ENCODE measurements at regions not wholly inside any gene's neighbourhood (a gene's known extent, or its start where the extent isn't known, plus 50 kb on each side); places are given as distances from the start of the nearest gene placed in this dataset.

DNA sequence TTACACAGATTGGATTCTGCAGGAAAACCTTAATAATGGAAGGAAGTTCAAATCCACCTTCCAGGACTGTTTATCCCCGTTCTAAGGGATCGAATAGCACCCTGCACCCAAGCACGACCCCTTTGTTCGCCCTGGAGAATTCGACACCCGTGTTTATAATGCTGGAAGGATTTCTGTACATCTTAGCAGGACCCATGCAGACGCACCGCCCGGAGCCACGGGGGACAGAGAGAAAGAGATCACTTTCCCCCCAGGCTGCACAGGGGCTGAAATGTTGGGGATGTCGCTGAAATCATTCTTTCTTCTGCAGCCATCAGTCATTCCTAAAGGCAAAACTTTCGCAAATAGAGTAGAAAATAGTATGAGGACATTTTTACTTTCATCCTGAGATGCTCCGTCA, 238.7 kb upstream of the SALL3 start:
- no peak for DNase-seq (ENCODE audit: low read depth)

DNA sequence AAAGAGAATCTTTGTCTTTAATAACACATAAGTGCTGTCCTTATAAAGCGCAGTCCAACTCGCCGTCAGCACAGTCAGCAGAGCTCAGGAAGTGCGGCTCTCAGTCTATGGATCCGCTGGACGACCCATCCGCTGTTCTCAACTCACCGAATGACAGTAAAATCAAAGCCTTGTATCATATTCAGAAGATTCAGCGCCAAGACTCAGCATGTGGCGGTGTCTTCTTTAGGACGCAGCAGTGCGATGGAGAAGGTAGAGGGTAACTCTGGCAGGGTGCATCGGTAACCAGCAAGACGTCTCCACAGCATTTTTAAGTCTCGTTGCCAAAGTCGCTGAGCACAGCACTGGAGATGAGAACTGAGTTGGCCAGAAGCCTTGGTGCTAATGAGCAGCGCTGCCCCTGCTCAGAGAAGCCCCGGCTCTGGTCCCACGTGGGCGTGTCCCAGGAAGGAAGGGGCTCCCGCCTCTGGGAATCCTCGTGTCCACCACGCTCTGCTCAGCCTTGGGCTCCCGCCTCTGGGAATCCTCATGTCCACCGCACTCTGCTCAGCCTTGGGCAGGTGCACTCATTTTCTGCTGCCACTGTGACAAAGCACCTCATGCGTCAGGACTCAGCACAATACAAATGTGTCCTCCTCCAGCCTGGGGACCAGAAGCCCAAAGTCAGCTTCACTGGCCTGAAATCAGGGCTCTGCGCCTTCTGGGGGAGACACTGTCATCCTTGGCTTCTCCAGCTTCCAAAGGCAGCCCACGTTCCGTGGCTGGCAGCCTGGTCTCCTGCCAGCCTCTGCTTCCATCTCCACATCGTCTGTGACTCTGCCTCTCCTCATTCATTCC, 238.0 kb upstream of the SALL3 start:
- no peak for DNase-seq (ENCODE audit: low read depth)

DNA sequence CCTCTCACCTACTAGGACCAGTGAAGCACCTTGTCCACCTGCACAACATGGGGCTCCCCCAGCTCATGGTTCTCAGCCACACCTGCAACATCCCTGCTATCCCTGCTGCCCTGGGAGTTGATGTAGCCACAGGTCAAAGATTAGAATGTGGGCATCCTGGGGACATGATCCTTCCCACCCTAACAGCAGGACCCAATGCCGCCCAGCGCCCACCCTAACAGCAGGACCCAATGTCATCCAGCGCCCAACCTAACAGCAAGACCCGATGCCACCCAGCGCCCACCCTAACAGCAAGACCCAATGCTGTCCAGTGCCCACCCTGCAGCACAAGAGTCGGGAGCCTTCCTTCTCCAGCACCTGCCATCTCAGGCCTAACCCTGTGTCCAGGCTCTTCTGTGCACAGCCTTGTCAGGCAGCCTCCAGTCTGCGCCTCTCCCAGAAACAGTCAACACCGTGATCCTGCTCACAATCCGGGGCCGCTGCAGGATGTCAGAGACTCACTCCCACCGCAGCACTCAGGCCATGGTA, 237.3 kb upstream of the SALL3 start:
- no peak for DNase-seq (ENCODE audit: low read depth)

DNA sequence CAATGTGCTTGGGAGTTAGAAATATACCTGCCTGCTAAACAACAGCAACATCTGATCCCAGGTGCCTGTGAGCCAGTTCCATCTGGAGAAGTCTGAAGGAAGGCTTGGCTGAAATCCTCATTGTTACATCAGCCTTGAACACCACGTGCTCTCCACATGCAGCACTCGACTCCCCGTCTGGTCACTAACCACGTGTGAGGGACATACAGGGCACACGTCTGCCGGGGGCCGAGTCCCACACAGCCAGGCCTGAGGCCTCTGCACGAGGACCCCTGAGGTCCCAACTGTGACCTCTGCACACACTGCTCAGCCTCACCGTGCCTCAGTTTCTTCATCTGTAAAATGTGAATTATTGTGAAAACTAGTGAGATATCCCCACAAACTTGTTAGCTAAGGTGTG, 236.5 kb upstream of the SALL3 start:
- no peak for DNase-seq (ENCODE audit: low read depth)

DNA sequence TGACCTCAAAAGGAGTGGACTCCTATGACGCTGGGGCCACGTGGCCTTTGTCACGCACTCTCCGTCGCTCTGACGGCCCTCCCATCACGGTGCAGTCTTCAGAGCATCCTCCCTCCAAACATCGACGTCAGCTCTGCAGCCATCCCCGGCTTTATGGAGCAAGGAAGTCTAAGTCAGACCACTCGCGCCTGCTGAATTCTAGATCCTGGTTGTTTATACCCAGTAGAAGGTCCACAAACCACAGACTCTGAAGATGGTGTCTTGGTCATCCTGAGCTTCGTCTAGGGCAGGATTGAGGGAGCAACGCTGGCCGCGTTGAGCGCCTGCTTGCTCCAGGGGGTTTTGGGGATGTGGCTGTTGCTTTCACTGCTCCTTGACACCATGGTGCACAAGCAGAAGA, 228.0 kb upstream of the SALL3 start:
- DNase-seq (ENCODE audit: low read depth) = no peak

DNA sequence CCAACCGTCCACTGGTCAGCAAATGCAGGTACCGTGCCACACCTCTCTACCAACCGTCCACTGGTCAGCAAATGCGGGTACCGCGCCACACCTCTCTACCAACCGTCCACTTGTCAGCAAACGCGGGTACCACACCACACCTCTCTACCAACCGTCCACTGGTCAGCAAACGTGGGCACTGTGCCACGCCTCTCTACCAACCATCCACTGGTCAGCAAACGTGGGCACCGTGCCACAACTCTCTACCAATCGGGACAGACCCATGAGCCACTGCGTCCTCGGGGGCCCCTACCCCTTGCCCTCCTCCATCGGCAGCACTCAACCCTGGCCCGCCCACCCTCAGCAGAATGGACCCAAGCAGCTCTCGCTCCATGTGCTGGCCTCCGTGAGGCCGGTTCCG, 226.4 kb upstream of the SALL3 start:
- no peak for DNase-seq (ENCODE audit: low read depth)

DNA sequence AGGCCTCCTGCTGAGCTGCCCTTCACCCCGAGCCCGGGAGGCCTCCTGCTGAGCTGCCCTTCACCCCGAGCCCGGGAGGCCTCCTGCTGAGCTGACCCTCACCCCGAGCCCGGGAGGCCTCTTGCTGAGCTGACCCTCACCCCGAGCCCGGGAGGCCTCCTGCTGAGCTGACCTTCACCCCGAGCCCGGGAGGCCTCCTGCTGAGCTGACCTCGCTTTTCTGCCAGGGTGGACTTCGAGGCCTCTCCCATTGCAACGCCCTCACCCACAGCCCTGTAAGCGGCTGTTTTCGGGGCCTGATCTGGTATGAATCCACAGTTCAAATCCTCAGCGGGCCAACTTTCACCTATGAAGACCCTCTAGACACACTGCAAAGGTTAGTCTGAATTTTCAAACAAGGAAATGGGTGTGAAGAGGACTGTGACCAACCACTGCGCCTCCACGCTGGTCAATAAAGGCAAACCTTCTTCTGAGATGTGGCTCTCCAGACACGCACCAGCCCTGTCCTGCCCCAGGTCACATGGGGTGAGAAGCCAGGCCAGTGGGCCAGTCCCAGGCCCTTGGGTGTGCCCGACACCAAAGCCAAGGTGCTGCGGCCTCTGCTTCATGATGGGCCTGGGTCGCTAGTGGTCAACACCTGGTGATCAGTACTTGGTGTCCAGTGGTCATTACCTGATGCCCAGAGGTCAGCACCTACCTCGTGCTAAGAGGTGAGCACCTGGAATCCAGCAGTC, 225.1 kb upstream of the SALL3 start:
- DNase-seq (ENCODE audit: low read depth) = no peak

DNA sequence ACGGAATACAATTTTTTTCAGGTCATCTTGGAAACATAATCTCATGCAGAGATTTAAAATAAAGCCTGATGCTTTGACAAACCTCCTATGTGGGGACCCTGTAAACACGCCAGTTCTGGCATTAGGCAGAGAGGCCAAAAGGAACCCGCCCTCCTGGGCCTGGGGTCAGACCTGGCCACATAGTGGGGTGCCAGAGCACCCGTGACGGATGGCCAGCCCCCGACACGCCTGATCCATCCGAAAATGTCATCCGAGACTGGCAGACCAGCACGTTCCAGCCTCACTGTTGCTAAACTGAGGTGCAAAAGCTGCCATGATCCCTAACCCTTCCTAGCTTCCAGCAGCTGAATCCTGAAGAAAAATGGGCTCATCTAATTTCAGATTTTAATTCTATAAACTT, 222.6 kb upstream of the SALL3 start:
- no peak for DNase-seq (ENCODE audit: low read depth)

DNA sequence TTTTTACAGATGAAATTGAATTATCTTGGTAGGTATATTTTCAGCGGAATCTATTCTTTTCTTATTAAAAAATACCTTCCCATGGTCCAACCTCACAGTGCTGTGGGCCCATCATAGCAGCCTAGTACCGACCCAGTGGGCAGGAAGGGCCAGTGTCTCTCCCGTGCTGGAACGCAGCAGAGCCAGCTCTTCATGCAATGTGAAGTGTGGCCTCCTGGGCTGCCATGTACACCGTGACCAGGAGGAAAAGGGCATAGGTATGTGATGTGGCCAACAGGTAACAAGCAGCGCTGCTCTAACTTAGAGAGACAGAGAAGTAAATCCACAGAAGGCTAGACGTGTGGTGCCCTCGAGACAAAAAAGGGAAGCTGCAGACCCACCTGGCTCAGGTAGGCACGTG, 221.1 kb upstream of the SALL3 start:
- DNase-seq (ENCODE audit: low read depth) = no peak

DNA sequence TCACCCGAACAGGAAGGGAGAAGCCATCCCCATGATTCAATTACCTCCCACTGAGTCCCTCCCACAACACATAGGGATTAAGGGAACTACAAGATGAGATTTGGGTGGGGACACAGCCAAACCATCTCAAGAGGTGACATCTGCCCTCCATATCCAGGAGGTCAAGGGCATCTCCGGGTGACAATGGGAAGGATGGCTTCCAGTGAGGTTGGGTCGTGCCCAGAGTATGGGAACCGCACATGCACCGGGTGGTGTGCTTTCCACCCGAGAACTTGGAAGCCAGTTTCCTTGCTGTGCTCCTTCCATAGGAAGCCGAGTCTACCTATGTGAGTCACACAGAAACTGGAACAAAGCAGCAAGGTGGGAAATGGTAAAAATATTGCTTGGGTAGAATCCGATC, 216.9 kb upstream of the SALL3 start:
- DNase-seq (ENCODE audit: low read depth) = no peak

DNA sequence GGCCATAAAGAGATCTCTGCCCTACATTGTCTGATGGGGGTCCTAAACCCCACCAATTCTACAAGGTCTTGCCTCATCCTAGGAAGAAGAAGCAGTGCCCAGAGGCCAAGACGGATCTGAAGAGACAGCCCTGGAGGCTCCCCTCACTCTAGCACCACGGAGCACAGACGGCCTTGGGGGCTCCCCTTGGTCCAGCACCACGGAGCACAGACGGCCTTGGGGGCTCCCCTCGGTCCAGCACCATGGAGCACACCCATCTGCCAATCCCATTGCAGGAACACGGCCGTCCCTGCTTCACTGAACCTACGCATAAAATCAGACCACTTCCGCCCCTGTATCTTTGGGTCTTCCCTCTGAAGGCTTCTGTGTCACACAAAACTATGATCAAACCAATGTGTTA, 215.1 kb upstream of the SALL3 start:
- no peak for DNase-seq (ENCODE audit: low read depth)

DNA sequence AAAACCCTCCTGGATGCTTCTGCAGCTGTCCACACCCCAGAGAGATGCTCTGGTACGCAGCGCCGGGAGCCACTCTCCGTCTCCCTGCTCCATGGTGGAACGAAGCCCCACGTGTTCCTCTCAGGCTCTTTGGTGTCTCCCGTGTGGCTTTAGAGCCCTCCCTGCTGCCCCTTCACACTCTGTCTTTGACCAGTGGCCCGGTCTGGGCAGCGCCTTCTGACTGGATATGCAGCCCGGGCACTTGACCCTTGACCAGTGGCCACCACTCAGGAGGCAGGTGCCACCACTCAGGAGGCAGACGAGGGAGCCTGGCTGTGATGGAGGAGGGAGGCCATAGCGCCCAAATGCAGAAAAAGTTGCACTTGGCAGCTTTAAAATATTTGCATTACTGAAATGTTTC, 214.5 kb upstream of the SALL3 start:
- DNase-seq (ENCODE audit: low read depth) = no peak

DNA sequence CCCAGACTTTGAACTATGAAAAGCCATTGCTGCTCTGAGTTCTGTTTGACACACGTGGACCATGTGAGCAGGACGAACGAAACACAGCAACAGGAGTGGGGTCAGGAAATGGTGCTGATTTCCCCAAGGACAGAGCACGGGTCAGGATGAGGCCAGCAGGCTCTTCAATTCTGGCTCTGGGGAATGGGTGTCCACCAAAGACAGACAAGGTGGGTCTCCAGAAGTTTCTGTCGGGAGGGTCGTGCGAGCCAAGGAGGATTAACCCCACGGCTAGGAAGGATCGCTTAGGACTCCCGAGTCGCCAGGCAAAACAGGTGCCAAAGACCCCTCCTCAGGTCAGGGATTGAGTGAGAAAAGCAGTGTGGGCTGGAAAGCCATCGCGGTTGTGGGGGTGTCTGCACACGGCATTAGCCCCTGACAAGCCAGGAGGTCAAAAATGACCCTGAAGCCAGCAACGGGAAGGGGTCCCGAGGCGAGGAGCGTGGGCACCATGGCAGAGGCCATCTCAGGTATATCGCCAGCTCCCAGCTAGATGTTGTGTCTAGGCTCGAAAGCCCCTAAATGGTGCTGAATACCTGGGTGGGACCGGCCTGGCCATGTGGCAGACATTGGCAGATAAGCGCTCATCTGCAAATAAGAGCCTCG, 213.9 kb upstream of the SALL3 start:
- DNase-seq (ENCODE audit: low read depth) = no peak

DNA sequence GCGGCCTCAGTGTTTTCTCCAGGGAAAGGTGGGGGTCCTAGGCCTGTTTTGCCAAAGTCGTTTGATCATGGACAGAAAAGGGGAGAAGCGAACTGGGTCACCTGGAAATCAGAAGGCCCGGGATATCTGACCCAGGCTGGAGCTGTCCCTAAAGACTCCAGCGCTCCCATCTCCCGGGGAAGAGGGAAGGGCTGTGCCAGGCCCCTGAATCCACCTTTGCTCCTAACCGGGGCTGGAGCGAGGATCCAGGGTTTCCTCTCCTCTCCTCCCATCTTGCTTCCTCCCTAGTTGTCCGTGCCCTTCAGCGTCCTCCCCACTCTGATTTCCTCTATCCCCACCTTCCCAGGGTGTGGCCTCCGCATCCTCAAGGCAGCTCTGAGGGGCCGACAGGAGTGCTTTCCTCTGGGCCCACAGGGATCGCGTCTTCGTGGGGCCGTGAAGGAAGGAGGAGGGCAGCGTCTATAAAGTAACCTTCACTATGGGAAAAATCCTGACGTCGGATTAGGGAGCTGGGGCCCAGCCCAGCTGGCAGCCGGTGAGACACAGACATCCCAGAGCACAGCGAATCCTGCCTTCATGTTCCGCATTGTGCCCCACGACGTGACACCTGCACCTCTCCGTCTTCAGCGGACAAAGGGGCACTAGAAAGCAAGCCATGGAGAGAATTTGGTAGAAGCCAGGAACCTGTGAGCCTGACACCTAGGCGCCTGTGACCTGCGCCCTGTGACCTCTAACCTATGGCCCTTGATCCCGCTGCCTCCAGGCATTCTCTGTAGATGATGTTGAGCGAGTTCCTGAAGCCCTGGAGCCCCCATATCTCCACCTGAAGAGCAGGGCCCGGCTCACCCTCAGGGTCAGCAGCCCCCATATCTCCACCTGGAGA, 212.7 kb upstream of the SALL3 start:
- no peak for DNase-seq (ENCODE audit: low read depth)

DNA sequence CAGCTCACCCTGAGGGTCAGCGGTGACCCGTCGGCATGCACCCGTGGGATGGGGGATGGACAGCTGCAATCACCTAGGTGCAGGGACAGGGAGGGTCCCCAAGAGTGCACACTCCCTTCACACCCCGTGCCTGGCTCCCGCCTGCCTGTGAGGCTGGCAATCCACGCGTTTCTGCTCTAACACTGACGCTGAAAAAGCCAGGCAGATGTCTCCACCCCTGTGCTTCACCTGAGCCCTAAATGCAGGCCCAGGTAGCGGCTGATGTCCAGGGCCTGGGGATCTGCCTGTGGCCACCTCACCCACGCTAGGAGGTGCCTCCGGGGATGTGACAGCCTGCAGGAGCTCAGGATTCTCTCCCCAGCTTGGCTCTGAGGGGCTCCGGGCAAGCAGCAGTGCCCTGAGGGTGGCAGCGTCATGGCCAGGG, 212.0 kb upstream of the SALL3 start:
- DNase-seq (ENCODE audit: low read depth) = no peak

DNA sequence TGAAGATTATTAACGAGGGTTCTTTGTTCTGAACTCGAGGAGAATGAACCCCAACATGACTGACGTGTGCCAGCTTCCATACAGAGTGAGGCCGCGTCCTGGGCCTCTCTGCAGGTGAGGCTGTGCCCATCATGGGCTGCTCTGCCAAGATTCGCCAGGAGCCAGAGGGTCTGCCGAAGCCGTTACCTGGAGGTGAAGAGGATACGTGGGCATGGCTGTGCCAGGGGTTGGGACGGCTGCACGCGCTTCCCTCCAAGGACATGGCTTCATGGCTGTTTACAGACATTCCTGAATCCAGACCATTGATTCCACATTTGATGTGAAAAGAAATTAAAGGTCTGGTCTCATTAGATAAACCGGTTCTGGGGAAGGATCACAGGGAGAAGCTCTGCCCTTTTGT, 211.4 kb upstream of the SALL3 start:
- DNase-seq (ENCODE audit: low read depth) = no peak

DNA sequence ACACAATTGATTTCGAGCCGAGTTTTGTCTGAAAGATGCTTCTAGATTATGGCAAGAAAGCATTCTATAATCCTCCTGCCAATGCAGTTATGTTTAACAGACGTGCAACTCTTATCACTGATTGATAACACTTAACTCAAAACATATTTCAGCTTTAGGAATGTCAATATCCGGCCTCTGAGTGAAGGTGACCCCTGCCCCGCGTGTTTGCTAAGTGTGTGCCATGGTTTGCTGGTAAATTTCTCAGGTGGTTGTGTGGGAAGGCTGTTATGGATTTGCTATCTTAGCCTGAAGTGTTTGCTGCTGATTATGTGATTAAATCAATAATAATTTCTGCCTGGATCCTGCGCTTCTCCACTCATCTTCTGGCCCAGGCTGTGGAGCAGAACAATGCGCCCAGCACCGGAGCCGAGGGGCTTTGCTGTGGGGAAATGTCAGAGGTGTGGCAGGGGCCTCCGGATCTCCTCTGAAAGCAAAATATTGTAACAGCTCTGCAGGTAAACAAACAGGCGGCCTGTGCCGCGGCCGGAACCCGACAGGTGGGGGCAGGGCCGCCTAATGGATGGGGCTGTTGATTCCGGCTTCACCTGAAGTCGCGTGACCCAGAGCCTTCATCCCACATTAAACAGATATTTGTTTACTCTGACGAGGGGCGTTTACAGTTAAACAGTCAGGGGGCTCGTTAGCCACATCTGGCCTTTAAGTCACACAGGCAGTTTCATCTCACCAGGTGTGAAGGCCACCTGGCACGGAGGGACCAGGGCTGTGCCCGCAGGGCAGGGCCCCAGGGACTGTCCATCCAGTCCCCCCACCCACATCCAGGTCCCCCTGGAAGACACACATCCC, 210.7 kb upstream of the SALL3 start:
- no peak for DNase-seq (ENCODE audit: low read depth)

DNA sequence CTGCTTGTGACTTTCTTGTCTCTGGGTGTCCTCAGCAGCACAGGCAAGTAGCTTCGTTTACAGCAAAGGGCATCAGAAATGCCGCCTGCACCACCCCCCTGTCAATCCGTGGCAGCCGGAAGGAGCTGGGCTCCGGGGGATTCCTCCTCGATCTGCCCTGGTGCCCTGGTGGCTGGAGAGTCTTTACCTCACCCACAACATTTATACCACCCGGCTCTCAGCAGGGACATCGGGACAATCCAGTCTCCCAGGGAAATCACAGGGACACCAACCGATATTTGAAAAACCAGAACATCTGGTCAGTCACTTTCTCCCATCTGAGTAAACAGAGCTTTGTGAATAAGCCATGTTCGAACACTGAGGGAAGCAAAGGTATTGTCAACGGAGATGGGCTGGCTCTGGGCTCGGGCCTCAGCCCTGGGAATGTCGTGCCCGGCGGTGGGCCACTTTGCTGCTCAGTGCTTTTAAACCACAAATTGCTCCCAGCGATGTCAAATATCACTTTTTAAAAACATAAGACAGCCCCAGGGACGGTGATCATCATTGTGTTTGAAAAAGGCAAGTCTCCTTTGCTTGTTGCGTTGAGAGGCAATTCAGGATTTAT, 210.0 kb upstream of the SALL3 start:
- no peak for DNase-seq (ENCODE audit: low read depth)

DNA sequence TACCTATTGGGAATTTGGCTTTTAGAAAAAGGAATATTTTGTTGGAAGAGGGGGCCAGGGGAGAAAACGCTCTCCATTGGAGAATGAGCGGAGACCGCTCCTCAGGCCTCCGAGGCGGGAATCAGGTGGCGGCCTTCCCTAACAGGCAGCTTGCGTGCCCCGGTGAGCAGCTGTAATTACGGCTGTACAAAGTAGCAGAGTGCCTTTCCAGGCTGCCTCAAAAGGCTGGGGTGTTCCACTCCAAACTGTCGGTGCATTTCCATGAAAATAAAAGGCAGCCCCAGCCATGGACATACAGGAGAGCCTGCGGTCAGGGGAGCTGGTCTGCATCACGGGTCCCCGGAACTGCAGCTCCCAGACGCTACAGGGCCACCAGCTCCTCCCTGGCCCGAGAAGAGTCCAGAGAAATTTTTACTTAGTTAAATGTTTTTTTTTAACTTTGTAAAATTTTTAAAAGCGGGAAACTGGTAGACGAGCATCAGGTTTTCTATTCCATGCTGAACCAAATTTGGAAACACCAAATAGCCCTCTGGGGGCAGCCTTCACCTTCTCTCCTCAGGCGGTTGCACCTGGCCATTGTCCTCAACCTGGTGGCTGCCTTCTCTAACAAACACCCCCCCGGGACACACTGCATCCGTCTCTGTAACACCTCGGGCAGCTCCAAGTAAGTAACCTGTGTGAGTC, 209.3 kb upstream of the SALL3 start:
- no peak for DNase-seq (ENCODE audit: low read depth)

DNA sequence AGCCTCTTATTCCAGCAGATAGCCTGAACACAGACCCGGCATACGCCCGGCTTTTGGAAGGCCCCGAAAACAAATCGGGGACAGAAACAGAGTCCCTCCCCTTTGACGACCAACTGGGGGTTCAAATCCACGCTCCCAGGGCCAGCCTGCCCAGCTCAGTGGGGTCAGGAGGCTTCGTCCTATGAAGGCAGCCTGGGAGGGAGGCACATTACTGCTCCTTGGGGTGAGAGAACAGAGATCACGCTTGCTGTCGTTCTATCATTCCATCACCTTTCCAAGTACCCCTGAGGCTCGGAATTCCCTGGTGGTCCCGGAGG, 208.8 kb upstream of the SALL3 start:
- DNase-seq (ENCODE audit: low read depth) = no peak
